KMS-11 (cell line): ENCODE measurements at regions not wholly inside any gene's neighbourhood (a gene's known extent, or its start where the extent isn't known, plus 50 kb on each side); places are given as distances from the start of the nearest gene placed in this dataset.

Experiments
- H2AFZ ChIP-seq: fragments of 200-600 bp; sonication (generic); 2 replicates; pipeline ENCODE4 v1.6.1; 2016; ENCODE audit warnings: antibody characterized with exemption, mixed run types, low read depth
- H3K27ac ChIP-seq: fragments of 200-600 bp; sonication (generic); 2 replicates; pipeline ENCODE4 v1.6.1; 2016; ENCODE audit warnings: mild to moderate bottlenecking, mixed run types
- H3K27me3 ChIP-seq: fragments of 200-600 bp; sonication (generic); 2 replicates; pipeline ENCODE4 v1.6.1; 2017; ENCODE audit warnings: mild to moderate bottlenecking, low read depth, mixed run types, moderate library complexity; ENCODE audit not compliant: insufficient read depth
- H3K36me3 ChIP-seq: fragments of 200-600 bp; sonication (generic); 2 replicates; pipeline ENCODE4 v1.6.1; 2017; ENCODE audit warnings: mild to moderate bottlenecking, mixed run types; ENCODE audit not compliant: insufficient read depth
- H3K4me1 ChIP-seq: fragments of 200-600 bp; sonication (generic); 2 replicates; pipeline ENCODE4 v1.6.1; 2016; ENCODE audit warnings: mild to moderate bottlenecking, low read depth, mixed run types; ENCODE audit not compliant: poor library complexity, severe bottlenecking
- H3K4me2 ChIP-seq: fragments of 200-600 bp; sonication (generic); 2 replicates; pipeline ENCODE4 v1.7.0; 2016; ENCODE audit warnings: mild to moderate bottlenecking, mixed run types
- H3K4me3 ChIP-seq: fragments of 200-600 bp; sonication (generic); IDR thresholded peaks from 2 replicates; pipeline ENCODE4 v1.6.1; 2017; ENCODE audit warnings: low read depth, low read length, mixed read lengths; ENCODE audit not compliant: insufficient read depth
- H3K79me2 ChIP-seq: fragments of 200-600 bp; sonication (generic); 2 replicates; pipeline ENCODE4 v1.6.1; 2016; ENCODE audit warnings: low read depth, mixed run types; ENCODE audit not compliant: insufficient read depth
- H3K9ac ChIP-seq: fragments of 200-600 bp; sonication (generic); 2 replicates; pipeline ENCODE4 v1.6.1; 2016; ENCODE audit warnings: mild to moderate bottlenecking, mixed run types
- H4K20me1 ChIP-seq: fragments of 200-600 bp; sonication (generic); 2 replicates; pipeline ENCODE4 v1.6.1; 2016; ENCODE audit warnings: mild to moderate bottlenecking, mixed run types; ENCODE audit not compliant: insufficient read depth
- TF ChIP-seq, protein P1 (sequence below): fragments of 200-600 bp; sonication (generic); conservative IDR thresholded peaks from 2 replicates; pipeline ENCODE4 v1.6.1; 2017; ENCODE audit warnings: low read depth, mild to moderate bottlenecking, antibody characterized with exemption, low read length, moderate library complexity, mixed read lengths

DNA sequence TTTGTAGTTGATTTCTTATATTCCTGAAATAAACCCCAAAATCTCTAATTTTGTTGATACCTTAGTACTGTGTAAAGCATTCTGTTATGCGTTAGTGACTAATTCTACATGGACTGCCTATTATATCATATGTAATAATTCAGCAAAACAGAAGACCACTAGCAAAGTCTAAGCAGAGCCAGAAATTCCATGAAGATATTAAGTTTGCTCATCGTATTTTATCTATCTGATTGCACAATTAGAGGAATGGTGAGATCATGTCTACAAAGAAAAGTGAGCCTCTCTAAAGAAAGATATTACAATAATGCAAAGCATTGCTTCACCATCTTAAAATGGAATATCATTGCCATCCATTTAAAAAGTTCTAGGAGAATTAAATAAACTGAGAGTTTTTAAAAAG lies 374.6 kb upstream of the SLC7A11 start:
- Histone ChIP-seq H3K79me2 (no peaks in the 10 kb centered on the region), H3K9ac (no peak overlapping the region), H3K36me3 (no peaks in the 10 kb centered on the region), H3K27me3 (no peaks in the 10 kb centered on the region), H2AFZ (no peak overlapping the region), H3K4me1 (no peaks in the 10 kb centered on the region), H3K4me2 (no peak overlapping the region), H4K20me1 (no peaks in the 10 kb centered on the region), H3K27ac (no peak overlapping the region), H3K4me3 (no peak overlapping the region)
- TF ChIP-seq, protein P1, sequence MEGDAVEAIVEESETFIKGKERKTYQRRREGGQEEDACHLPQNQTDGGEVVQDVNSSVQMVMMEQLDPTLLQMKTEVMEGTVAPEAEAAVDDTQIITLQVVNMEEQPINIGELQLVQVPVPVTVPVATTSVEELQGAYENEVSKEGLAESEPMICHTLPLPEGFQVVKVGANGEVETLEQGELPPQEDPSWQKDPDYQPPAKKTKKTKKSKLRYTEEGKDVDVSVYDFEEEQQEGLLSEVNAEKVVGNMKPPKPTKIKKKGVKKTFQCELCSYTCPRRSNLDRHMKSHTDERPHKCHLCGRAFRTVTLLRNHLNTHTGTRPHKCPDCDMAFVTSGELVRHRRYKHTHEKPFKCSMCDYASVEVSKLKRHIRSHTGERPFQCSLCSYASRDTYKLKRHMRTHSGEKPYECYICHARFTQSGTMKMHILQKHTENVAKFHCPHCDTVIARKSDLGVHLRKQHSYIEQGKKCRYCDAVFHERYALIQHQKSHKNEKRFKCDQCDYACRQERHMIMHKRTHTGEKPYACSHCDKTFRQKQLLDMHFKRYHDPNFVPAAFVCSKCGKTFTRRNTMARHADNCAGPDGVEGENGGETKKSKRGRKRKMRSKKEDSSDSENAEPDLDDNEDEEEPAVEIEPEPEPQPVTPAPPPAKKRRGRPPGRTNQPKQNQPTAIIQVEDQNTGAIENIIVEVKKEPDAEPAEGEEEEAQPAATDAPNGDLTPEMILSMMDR, result no peak

DNA sequence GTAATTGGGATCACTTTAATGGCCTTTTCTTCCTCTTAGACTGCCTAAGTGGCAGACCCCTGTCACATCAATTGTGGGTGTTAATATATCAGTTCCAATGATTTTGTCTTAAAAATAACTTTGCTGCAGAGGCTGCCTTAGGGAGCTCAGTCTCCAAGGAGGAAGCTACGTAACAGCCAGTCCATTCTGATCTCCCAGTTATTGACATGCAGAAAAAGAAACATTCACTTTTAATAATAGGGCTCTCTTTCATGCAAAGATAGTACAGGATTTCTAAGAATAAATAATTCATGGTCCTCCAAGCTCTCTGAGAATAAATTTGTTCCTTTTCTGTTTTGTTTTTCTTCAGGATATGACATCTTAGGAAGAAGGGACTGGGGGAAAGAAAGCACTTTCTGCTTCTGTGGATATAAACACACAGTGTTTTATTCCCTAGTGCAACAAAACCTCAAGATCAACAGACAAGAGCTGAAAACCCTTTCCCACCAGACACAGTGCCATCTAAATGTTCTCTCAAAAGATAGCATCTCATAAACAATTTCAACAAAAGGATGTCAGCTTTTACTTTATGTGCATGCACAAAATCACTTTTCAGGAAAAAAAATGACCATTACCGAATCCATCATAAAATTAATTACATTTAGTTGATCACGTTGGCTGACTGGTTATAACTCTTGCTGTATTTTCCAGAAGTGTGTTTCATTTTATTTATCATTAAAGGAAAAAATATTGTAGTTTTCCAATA lies 372.4 kb upstream of the SLC7A11 start:
- Histone ChIP-seq H3K4me1 (no peaks in the 10 kb centered on the region), H3K4me3 (no peak overlapping the region), H4K20me1 (no peaks in the 10 kb centered on the region), H2AFZ (no peak overlapping the region), H3K36me3 (no peaks in the 10 kb centered on the region), H3K79me2 (no peaks in the 10 kb centered on the region), H3K9ac (no peak overlapping the region), H3K4me2 (no peak overlapping the region), H3K27ac (no peak overlapping the region), H3K27me3 (no peaks in the 10 kb centered on the region)
- TF ChIP-seq, protein P1, result no peak

DNA sequence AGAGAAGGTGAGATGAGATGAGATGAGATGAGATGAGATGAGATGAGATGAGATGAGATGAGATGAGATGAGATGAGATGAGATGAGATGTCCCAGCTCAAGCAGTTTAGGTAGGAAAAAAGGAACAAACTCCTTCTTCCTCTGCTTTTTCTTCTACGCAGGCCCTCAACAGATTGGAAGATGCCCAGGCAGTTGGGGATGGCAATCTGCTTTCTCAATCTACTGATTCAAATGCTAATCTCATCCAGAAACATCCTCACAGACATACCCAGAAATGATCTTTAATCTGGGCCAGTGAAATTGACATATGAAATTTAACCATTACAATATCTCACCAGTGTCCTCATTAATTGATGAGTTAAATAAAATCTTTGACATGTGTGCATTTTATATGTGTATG lies 370.3 kb upstream of the SLC7A11 start:
- H3K27ac ChIP-seq, result no peak overlapping the region
- no peaks in the 10 kb centered on the region for H3K27me3 ChIP-seq
- no peak overlapping the region for H2AFZ ChIP-seq
- no peaks in the 10 kb centered on the region for H4K20me1 ChIP-seq
- H3K36me3 ChIP-seq, result no peaks in the 10 kb centered on the region
- H3K4me1 ChIP-seq, result no peaks in the 10 kb centered on the region
- no peak overlapping the region for H3K4me2 ChIP-seq
- TF ChIP-seq, protein P1, result no peak
- H3K4me3 ChIP-seq, result no peak overlapping the region
- no peaks in the 10 kb centered on the region for H3K79me2 ChIP-seq
- H3K9ac ChIP-seq, result no peak overlapping the region

DNA sequence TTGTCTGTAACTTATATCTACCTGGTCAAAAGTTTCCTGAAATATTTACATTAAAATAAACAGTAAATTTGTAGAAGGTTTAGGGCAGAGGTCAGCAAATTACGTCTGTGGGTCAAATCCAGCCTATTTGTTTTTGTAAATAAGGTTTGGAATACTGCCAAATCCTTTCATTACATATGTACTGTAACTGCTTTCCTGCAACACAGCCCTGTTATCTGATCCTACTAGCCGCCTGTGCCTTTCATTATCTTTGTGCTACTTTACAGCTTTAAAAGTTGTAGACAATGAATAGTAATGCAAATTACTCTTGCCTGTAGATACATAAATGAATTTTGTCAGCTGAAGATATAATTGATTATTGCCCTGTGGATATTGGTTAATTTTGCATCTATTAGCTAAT lies 369.6 kb upstream of the SLC7A11 start:
- H3K4me1 ChIP-seq, result no peaks in the 10 kb centered on the region
- no peak overlapping the region for H3K4me3 ChIP-seq
- TF ChIP-seq, protein P1, result no peak
- no peak overlapping the region for H3K4me2 ChIP-seq
- no peaks in the 10 kb centered on the region for H3K27me3 ChIP-seq
- H3K79me2 ChIP-seq, result no peaks in the 10 kb centered on the region
- no peaks in the 10 kb centered on the region for H4K20me1 ChIP-seq
- no peak overlapping the region for H3K9ac ChIP-seq
- no peaks in the 10 kb centered on the region for H3K36me3 ChIP-seq
- H3K27ac ChIP-seq, result no peak overlapping the region
- H2AFZ ChIP-seq, result no peak overlapping the region
